SJCRH30 (cell line): ENCODE measurements at regions not wholly inside any gene's neighbourhood (a gene's known extent, or its start where the extent isn't known, plus 50 kb on each side); places are given as distances from the start of the nearest gene placed in this dataset.

Experiments
- DNase-seq, 2 experiments: peaks; one replicate each; pipeline ENCODE4 v3.0.0-alpha.2; 2015 to 2020
- H3K27ac ChIP-seq: fragments of 250-450 bp; sonication (Bioruptor Pico); 2 replicates; pipeline ENCODE4 v1.5.1; 2020; ENCODE audit warnings: mild to moderate bottlenecking, moderate library complexity
- H3K27me3 ChIP-seq: fragments of 250-450 bp; sonication (Bioruptor Pico); 2 replicates; pipeline ENCODE4 v1.5.1; 2020; ENCODE audit warnings: mild to moderate bottlenecking, moderate library complexity
- H3K36me3 ChIP-seq: fragments of 250-450 bp; sonication (Bioruptor Pico); 2 replicates; pipeline ENCODE4 v1.5.1; 2020; ENCODE audit warnings: mild to moderate bottlenecking, moderate library complexity
- H3K4me1 ChIP-seq: fragments of 250-450 bp; sonication (Bioruptor Pico); 2 replicates; pipeline ENCODE4 v1.5.1; 2020; ENCODE audit warnings: mild to moderate bottlenecking, moderate library complexity
- H3K4me3 ChIP-seq: fragments of 250-450 bp; sonication (Bioruptor Pico); 2 replicates; pipeline ENCODE4 v1.5.1; 2020; ENCODE audit warnings: mild to moderate bottlenecking, moderate library complexity
- H3K9me3 ChIP-seq: fragments of 250-450 bp; sonication (Bioruptor Pico); replicated peaks from 2 replicates; pipeline ENCODE4 v1.5.1; 2020; ENCODE audit warnings: mild to moderate bottlenecking, moderate library complexity

- no peak overlapping the region for H3K4me3 ChIP-seq
- no peak for DNase-seq
Measured at GRCh38 chr14:34183478-34183877, 232.6 kb upstream of the EGLN3 start.

GRCh38 chr14:34181338-34181737, 230.5 kb upstream of the EGLN3 start:
- Histone ChIP-seq H3K27me3 (no peaks in the 10 kb centered on the region), H3K4me1 (peaks cover 6% of the 10 kb centered on the region; the same call in 1 of the 2 replicates), H3K27ac (no peak overlapping the region), H3K9me3 (no peaks in the 10 kb centered on the region; the same call in 1 of the 2 replicates), H3K36me3 (no peaks in the 10 kb centered on the region), H3K4me3 (no peak overlapping the region)
- peak in 1 of 2 experiments; percentile 33 for DNase-seq

More at GRCh38 chr14:34183478-34183877, 232.6 kb upstream of the EGLN3 start:
- Histone ChIP-seq H3K9me3 (no peaks in the 10 kb centered on the region; the same call in 1 of the 2 replicates), H3K27me3 (no peaks in the 10 kb centered on the region), H3K4me1 (peaks cover 6% of the 10 kb centered on the region; the same call in 1 of the 2 replicates), H3K27ac (no peak overlapping the region), H3K36me3 (no peaks in the 10 kb centered on the region)

- Histone ChIP-seq H3K36me3 (no peaks in the 10 kb centered on the region), H3K27ac (no peak overlapping the region), H3K9me3 (no peaks in the 10 kb centered on the region; the same call in 1 of the 2 replicates), H3K4me1 (peaks cover 6% of the 10 kb centered on the region; the same call in 1 of the 2 replicates), H3K27me3 (no peaks in the 10 kb centered on the region), H3K4me3 (no peak overlapping the region)
- no peak for DNase-seq
Measured at GRCh38 chr14:34180869-34181268, 230.0 kb upstream of the EGLN3 start.

GRCh38 chr14:34180434-34180833, 229.6 kb upstream of the EGLN3 start:
- DNase-seq: no peak
- Histone ChIP-seq H3K27me3 (no peaks in the 10 kb centered on the region), H3K27ac (no peak overlapping the region), H3K9me3 (no peaks in the 10 kb centered on the region; the same call in 1 of the 2 replicates), H3K36me3 (no peaks in the 10 kb centered on the region), H3K4me1 (peaks cover 6% of the 10 kb centered on the region; the same call in 1 of the 2 replicates), H3K4me3 (no peak overlapping the region)

GRCh38 chr14:34179727-34180126, 228.9 kb upstream of the EGLN3 start:
- H3K36me3 ChIP-seq: no peaks in the 10 kb centered on the region
- H3K4me1 ChIP-seq: peaks cover 6% of the 10 kb centered on the region; the same call in 1 of the 2 replicates
- no peak for DNase-seq
- no peaks in the 10 kb centered on the region for H3K27me3 ChIP-seq
- H3K9me3 ChIP-seq: no peaks in the 10 kb centered on the region; the same call in 1 of the 2 replicates
- H3K27ac ChIP-seq: no peak overlapping the region
- H3K4me3 ChIP-seq: no peak overlapping the region

GRCh38 chr14:34177466-34177865, 226.6 kb upstream of the EGLN3 start:
- H3K27me3 ChIP-seq: no peaks in the 10 kb centered on the region
- DNase-seq: no peak
- no peak overlapping the region for H3K27ac ChIP-seq
- no peak overlapping the region for H3K4me3 ChIP-seq
- H3K36me3 ChIP-seq: no peaks in the 10 kb centered on the region
- H3K4me1 ChIP-seq: peaks cover 6% of the 10 kb centered on the region; the same call in 1 of the 2 replicates
- no peaks in the 10 kb centered on the region for H3K9me3 ChIP-seq

- Histone ChIP-seq H3K27ac (no peak overlapping the region), H3K9me3 (no peaks in the 10 kb centered on the region), H3K36me3 (no peaks in the 10 kb centered on the region), H3K4me3 (no peak overlapping the region), H3K27me3 (no peaks in the 10 kb centered on the region), H3K4me1 (peaks cover 1% of the 10 kb centered on the region; the same call in 1 of the 2 replicates)
- no peak for DNase-seq
Measured at GRCh38 chr14:34175574-34175973, 224.7 kb upstream of the EGLN3 start.

GRCh38 chr14:34174973-34175372, 224.1 kb upstream of the EGLN3 start:
- Histone ChIP-seq H3K9me3 (no peaks in the 10 kb centered on the region), H3K27ac (no peak overlapping the region), H3K36me3 (no peaks in the 10 kb centered on the region), H3K27me3 (no peaks in the 10 kb centered on the region), H3K4me1 (no peaks in the 10 kb centered on the region), H3K4me3 (no peak overlapping the region)
- no peak for DNase-seq

GRCh38 chr14:34173916-34174315, 223.0 kb upstream of the EGLN3 start:
- Histone ChIP-seq H3K9me3 (no peaks in the 10 kb centered on the region), H3K27me3 (no peaks in the 10 kb centered on the region), H3K4me1 (no peaks in the 10 kb centered on the region), H3K4me3 (no peak overlapping the region), H3K36me3 (no peaks in the 10 kb centered on the region), H3K27ac (no peak overlapping the region)
- no peak for DNase-seq

GRCh38 chr14:34172550-34173368, 221.9 kb upstream of the EGLN3 start:
- Histone ChIP-seq H3K9me3 (no peaks in the 10 kb centered on the region), H3K27me3 (no peaks in the 10 kb centered on the region), H3K36me3 (no peaks in the 10 kb centered on the region), H3K4me1 (no peaks in the 10 kb centered on the region), H3K4me3 (no peak overlapping the region), H3K27ac (no peak overlapping the region)
- DNase-seq: no peak

- Histone ChIP-seq H3K9me3 (no peaks in the 10 kb centered on the region), H3K27ac (no peak overlapping the region), H3K4me3 (no peak overlapping the region), H3K36me3 (no peaks in the 10 kb centered on the region), H3K4me1 (no peaks in the 10 kb centered on the region), H3K27me3 (no peaks in the 10 kb centered on the region)
- DNase-seq: no peak
Measured at GRCh38 chr14:34172173-34172451, 221.2 kb upstream of the EGLN3 start.

GRCh38 chr14:34171431-34172172, 220.7 kb upstream of the EGLN3 start:
- H3K27me3 ChIP-seq: no peaks in the 10 kb centered on the region
- H3K9me3 ChIP-seq: no peaks in the 10 kb centered on the region
- no peak for DNase-seq
- no peaks in the 10 kb centered on the region for H3K4me1 ChIP-seq
- H3K27ac ChIP-seq: no peak overlapping the region
- H3K4me3 ChIP-seq: no peak overlapping the region
- no peaks in the 10 kb centered on the region for H3K36me3 ChIP-seq

GRCh38 chr14:34170882-34171281, 220.0 kb upstream of the EGLN3 start:
- no peaks in the 10 kb centered on the region for H3K36me3 ChIP-seq
- DNase-seq: no peak
- no peak overlapping the region for H3K4me3 ChIP-seq
- H3K27ac ChIP-seq: no peak overlapping the region
- H3K9me3 ChIP-seq: no peaks in the 10 kb centered on the region
- H3K27me3 ChIP-seq: no peaks in the 10 kb centered on the region
- H3K4me1 ChIP-seq: no peaks in the 10 kb centered on the region

GRCh38 chr14:34169561-34169960, 218.7 kb upstream of the EGLN3 start:
- Histone ChIP-seq H3K27ac (no peak overlapping the region), H3K9me3 (no peaks in the 10 kb centered on the region), H3K27me3 (no peaks in the 10 kb centered on the region), H3K4me3 (no peak overlapping the region), H3K36me3 (no peaks in the 10 kb centered on the region), H3K4me1 (no peaks in the 10 kb centered on the region)
- no peak for DNase-seq

- Histone ChIP-seq H3K9me3 (no peaks in the 10 kb centered on the region), H3K4me3 (no peak overlapping the region), H3K27me3 (no peaks in the 10 kb centered on the region), H3K36me3 (no peaks in the 10 kb centered on the region), H3K27ac (no peak overlapping the region), H3K4me1 (no peaks in the 10 kb centered on the region)
- DNase-seq: no peak
Measured at GRCh38 chr14:34168656-34169055, 217.8 kb upstream of the EGLN3 start.
